ENCODE measurements at regions not wholly inside any gene's neighbourhood (a gene's known extent, or its start where the extent isn't known, plus 50 kb on each side); places are given as distances from the start of the nearest gene placed in this dataset.

DNA sequence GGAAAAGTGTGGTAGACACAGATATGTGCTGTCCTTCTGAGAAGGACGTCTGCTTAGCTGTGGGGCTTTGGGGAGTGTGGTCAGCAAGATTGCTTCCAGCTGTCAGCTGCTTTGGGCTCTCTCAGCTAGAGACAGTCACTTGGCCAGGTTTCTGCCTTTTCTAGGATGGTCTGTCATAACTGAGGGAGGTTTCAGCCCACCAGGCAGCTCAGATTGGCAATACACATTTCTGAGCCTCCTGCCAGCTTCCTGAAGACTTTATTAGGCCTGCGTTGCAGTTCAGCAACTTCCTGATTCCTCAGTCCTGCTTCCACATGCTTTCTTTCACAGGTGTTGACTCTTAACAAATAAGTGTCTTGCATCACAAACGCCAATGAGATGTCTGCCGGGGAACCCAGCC lies 286.5 kb downstream of the SQOR start:
- DNase-seq (ENCODE audit: low read depth in 4 of 4, low spot score in 3 of 4) = no peak

DNA sequence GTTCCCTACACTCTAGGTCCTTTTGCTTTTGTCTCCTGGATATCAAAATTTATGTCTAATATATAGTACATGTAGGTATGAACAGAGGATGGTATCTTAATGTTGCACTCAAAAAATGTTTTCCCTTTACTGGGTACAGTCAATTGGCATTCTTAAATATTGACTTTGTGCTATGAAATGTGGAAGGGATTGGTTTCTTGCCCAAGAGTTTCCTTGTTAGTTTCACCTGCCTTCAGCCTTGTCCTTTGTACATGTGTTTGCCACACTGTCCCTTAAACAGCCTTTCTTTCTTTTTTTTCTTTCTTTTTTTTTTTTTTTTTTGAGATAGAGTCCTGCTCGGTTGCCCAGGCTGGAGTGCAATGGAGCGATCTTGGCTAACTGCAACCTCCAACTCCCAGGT lies 287.1 kb downstream of the SQOR start:
- no peak for DNase-seq (ENCODE audit: low read depth in 4 of 4, low spot score in 3 of 4)

DNA sequence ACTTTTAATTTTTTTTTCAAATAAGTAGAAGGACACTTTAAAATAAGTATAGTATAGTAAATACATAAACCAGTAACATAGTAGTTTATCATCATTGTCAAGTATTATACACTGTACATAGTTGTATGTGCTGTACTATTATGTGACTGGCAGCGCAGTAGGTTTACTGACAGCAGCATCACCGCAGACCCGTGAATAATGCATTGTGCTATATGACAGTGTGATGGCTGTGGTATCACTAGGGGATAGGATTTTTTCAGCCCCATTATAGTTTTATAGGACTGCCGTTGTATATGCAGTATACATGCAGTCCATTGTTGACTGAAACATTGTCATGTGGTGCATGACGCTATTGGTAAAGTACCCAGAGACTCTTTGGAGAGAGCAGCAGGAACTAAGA lies 306.5 kb downstream of the SQOR start:
- DNase-seq (ENCODE audit: low read depth in 4 of 4, low spot score in 3 of 4) = no peak

DNA sequence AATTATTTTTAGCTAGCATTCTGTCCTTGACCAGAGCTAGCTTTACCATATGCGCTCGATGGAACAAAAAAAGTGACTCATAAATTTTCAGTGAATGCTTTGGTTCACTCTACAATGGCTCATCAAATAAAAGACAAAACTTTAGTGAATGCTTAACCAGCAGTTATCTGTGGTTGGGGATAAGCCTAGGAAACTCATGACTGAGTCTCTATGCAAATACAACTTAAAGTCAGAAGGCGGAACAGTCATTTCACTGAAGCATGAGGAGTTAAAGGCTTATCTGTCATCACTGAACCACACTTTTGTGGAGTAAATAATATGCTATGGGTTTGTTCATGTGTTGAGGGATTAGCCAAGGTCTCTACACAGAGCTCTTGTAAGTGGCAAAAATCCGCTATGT lies 308.4 kb downstream of the SQOR start:
- DNase-seq (ENCODE audit: low read depth in 4 of 4, low spot score in 3 of 4) = no peak

DNA sequence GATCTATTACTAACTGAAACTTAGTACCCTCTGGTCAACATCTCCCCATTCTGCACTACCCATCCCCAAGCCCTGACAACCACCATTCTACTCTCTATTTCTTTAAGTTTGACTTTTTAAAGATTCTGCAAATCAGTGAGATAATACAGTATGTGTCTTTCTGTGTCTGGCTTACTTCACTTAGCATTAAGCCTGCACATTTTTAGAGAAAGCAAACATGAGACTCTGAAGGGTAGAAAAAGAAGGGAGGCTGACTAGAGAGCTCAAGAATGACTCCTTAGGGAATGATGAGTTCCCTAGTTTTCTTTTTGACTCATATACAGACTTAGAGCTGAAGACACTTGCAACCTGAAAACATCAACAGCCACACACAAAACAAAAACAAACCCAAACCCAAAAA lies 311.3 kb downstream of the SQOR start:
- DNase-seq (ENCODE audit: low read depth in 4 of 4, low spot score in 3 of 4) = no peak

DNA sequence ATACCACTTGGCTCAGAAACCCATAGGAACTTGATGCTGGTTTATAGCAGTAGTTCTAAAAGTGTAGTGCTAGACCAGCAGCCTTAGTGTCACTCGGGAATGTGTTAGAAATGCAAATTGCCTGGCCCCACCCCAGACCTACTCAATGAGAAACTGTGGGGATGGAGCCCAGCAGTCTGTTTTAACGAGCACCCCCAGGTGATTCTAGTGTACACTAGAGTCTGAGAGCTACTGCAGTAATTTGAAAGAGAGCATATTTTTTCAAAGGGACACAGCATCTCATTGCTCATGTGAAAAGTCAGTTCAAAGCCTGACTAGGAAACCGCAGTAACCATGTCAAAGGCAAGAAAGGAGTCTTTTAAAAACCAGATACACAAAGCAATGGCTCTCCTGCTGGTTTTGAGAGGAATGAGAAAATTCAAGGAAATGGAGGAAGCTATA lies 313.4 kb downstream of the SQOR start:
- DNase-seq (ENCODE audit: low read depth in 4 of 4, low spot score in 3 of 4) = no peak

DNA sequence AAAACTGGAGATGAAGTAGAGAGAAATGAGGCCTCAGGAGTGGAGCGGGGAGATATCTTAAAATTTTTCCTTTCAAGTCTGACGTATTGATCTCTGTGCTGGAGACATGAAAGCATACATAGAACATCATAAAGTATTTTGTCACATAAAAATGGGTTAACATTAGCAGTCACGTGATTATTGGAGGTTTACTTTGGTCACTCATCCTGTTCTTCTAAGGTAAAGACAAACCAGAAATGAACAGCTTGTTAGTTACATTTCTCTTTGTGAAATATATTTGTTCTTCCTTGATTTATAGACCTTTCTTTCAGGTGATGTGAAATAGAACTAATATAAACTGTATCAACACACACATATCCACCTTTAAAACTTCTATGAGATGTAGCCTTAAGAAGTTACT lies 324.1 kb downstream of the SQOR start:
- no peak for DNase-seq (ENCODE audit: low read depth in 4 of 4, low spot score in 3 of 4)

DNA sequence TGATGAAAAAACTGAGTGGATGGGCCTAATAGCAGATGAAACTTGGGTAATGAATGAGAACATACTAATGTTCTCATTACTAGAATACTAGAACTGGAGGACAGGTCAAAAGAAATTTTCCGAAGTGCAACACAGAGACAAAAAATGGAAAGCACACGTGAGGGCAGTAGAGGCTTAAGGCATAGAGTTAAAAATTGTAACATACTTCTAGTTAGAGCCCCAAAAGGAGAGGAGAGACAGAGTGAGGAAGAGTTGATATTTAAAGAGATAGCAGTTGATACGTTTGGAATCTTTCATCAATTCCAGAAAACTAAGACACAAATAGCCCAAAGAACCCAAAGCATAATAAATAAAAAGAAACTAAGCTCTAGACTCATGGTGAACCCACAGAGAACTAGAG lies 327.9 kb downstream of the SQOR start:
- no peak for DNase-seq (ENCODE audit: low read depth in 4 of 4, low spot score in 3 of 4)

DNA sequence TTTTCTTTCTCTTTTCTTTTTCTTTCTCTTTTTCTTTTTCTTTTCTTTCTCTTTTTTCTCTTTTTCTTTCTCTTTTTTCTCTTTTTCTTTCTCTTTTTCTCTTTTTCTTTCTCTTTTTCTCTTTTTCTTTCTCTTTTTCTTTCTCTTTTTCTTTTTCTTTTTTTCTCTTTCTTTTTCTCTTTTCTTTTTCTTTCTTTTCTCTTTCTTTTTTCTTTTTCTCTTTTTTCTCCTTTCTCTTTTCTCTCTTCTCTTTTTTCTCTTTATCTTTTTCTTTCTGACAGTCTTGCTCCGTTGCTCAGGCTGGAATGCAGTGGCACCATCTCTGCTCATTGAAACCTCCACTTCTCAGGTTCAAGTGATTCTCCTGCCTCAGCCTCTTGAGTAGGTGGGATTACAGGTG lies 335.7 kb downstream of the SQOR start:
- no peak for DNase-seq (ENCODE audit: low read depth in 4 of 4, low spot score in 3 of 4)

DNA sequence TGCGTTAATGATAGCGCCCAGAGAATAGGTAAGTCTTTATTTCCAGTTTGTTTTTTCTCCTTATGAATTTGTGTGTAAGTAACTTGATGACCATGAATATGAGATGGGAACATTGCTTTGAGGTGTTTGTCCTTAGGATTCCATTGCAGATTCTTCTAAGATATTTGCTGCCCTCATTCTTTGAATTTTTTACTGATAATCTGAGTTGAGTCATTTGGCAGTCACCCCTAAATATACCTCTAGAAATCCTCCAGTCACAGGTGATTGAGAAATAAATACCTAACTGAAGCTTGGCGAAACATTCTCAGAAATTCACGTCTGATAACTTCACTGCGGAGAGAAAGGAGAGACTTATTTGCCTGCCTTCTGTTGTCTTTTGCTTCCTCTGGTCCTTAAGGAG lies 345.5 kb downstream of the SQOR start:
- DNase-seq (ENCODE audit: low read depth in 4 of 4, low spot score in 3 of 4) = no peak

DNA sequence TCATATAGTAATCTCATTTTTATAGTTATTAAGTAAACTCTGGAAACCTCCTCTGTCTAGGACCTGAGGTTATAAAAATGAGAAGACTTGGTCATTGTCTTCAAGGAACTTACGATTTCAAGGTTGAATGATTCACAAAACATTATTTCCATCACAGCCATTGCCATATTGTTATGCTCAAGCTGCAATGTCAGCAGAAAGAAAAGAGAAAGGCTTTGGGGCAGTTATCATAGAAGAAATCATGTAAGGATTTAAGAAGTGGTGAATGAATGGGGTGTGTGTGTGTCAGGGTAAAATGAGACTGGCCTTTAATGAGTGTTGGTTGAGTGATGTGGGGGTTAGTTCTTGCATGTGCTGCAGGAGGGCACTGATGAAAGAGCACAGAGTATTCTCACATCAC lies 346.8 kb downstream of the SQOR start:
- no peak for DNase-seq (ENCODE audit: low read depth in 4 of 4, low spot score in 3 of 4)

DNA sequence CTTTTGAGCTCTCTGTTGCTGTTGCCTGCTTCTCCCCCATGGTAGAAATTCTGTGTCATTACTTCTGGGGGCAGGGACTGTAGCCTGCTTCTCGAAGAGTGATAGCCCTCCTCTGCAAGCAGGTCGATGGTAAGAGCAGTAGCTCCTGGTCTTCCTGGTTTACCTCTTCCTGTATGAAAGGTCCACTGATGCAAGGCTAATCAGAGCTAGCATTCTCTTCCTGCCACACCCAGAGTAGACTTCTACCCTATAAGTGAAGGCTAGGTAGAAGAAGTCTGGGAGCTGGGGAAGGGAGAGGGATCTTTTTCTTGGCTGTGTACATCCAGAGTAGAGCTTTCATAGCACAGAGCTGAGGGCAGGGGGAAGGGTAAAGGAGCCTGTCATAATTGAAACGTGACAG lies 357.0 kb downstream of the SQOR start:
- no peak for DNase-seq (ENCODE audit: low read depth in 4 of 4, low spot score in 3 of 4)

DNA sequence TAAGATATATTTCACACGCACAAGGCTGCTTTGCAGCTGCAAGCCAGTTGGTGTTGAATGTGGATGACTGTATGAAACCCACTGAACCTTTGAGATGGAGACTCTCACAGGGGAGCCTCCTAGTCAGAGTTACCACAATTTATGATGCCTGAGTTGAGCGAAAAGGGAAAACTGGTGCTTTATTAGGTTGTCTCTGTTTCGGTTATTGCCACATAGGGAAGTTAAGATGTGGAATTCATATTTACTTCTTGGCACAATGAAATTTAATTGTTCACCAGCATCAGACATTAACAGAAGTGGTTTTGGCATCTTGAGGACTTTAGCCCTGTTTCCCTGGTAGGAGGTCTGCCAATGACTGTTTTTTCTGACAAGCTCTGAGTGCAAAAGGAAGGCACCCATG lies 358.2 kb downstream of the SQOR start:
- DNase-seq (ENCODE audit: low read depth in 4 of 4, low spot score in 3 of 4) = no peak

DNA sequence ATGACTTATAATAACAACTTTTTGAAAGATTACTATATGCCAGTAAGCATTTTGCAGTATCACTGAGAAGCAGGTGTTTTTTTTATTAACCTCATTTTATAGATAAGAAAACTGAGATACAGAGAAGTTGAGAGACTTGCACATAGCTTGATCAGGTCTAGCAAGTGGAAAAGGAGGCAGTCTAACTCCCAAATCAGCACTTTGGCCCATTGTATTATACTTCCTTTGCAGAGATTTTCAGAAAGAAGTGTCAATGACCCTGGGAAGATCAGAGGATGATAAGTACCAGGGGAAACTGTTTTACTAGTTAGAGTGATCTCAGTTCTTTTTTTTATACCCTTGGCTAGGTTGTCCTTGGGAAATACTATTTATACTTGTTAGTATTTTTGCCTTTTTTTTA lies 358.7 kb downstream of the SQOR start:
- DNase-seq (ENCODE audit: low read depth in 4 of 4, low spot score in 3 of 4) = no peak

DNA sequence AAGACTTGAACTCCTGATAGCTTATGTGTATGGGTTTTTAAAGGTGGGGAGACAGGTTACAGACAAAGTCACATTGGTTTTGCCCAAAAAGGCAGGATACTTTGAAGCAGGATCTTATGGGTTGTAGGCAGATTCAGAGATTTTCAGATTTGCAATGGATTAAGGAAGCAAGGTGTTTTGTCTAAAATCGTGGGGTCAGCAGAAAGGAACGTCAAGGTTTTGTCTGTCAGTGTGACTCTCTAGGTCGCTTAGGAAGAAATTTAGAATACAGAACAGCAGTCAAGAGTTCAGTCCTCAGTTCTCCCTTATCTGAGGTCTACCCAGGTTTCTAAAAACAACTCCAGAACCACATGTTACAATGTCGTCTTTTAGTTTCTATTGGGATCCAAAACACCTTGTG lies 361.0 kb downstream of the SQOR start:
- DNase-seq (ENCODE audit: low read depth in 4 of 4, low spot score in 3 of 4) = no peak

DNA sequence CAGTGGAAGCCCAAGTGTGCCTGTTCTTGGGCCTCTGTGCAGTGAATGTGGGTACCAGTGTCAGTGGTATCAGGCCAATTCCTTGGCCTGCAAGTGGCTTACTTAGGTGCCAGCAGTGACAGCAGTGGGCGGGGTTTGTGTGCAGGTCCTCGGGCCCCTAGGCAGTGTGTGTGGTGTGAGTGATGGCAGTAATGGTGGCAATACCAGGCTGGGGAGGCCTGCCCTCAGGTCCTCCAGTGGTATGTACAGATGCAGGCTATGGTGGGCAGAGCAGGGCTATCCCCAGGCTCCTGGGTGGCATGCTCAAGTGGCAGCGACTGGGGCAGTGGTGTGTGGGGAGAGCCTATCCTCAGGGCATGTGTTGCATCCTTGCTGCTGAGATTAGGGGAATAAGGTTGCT lies 379.7 kb downstream of the SQOR start:
- DNase-seq (ENCODE audit: low read depth in 4 of 4, low spot score in 3 of 4) = no peak

DNA sequence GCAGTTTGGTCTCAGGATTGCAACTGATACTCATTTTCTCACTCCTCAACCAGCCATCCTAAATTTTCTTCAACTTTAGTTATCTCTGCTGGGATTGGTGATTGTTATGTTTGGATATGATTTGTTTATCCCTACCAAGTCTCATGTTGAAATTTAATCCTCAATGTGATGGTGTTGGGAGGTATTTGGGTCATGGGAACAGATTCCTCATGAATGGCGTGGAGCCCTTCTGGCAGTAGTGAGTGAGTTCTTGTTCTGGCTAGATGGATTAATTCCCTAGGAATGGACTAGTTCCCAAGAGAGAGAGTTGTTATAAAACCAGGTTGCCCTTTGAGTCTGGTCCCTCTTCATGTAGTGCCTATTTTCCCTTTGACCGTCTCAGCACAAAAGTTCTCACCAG lies 399.9 kb downstream of the SQOR start:
- DNase-seq (ENCODE audit: low read depth in 4 of 4, low spot score in 3 of 4) = no peak

DNA sequence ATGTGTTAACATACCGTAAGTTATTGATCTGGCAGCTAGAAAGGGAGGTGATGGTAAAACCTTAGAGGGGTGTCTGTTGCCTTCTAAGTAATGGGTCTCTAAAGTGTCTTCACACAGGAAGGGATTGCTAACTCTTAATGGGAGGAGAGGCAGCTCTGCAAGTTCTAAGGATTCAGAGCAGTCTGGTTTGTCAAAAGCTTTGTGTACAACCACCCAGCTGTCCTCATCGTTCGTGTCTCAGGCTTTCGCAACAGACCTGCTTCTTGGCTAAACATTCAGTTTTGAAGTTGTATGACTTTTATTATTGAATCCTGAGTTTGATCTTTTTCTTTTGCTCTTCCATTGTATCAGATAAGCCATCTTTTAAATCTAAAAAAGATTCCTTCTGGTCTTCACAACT lies 404.9 kb downstream of the SQOR start:
- DNase-seq (ENCODE audit: low read depth in 4 of 4, low spot score in 3 of 4) = no peak

DNA sequence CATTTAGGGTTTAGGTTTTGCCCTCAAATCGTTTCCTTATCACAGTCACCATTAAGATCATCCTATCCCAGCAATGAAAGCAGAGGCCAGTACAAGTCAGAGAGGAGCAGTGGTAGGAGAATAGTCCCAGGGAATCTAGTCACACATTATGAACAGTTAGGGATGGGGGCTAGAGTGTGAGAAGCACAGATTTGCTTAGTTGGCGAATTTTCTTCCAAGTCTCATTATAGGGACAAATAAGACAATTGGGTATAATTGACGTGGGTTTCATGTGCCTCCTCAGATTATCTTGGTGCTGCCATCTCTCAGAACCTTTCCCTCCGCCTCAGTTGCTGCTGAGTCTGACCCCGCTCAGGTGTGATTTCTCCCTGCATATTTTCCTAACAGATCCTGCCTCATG lies 407.1 kb downstream of the SQOR start:
- no peak for DNase-seq (ENCODE audit: low read depth in 4 of 4, low spot score in 3 of 4)

DNA sequence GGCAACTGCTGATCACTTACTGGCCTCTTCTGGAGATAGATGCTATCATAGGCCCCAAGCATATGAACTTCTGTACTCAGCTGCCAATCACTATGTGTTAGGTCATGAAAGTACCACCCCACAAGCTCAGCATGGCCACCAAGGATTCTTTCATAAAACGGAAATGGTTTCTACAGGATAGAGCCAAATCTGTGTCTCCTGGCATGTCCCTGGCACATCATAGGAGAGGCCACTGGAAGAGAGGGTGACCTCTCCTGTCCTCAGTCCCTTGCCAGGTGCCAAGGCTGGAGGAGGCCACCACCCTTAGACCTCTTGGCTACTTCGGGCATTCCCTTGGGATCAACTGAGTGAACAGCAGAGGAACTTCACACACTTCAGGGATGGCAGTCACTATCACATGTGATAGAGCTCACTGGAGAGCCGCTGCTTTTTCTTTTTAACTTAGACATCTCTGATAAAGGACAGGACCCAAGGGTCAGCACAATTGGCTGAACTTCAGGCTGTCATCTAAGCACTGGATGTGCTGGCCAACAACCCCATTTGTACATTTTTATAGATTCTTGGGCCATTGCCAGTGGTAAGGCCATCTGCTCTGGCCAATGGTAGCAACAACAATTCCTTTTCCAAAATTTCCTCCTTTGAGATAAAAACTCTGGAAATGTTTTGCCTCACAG lies 425.2 kb downstream of the SQOR start:
- peak; percentile 14 to 27 (median 24) for DNase-seq (ENCODE audit: low read depth in 4 of 4, low spot score in 3 of 4)

DNA sequence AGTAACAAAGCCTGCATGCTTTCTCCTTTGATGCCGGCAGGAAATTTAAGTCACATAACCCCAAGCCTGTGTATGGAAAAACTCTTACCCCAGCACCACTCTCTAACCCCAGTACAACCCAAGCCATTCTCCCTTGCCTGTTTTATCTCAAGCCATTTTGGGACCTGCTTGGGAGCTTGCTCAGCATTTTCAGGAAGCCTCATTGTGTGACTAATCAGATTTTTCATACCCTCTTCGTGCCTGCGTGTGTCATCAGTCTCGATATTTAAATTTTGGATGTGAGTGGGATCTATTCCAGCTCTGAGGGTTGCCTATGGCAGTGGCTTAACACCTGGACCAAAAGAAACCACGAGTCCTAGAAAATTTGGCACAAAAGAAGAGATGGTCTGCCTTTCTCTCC lies 426.2 kb downstream of the SQOR start:
- no peak for DNase-seq (ENCODE audit: low read depth in 4 of 4, low spot score in 3 of 4)

DNA sequence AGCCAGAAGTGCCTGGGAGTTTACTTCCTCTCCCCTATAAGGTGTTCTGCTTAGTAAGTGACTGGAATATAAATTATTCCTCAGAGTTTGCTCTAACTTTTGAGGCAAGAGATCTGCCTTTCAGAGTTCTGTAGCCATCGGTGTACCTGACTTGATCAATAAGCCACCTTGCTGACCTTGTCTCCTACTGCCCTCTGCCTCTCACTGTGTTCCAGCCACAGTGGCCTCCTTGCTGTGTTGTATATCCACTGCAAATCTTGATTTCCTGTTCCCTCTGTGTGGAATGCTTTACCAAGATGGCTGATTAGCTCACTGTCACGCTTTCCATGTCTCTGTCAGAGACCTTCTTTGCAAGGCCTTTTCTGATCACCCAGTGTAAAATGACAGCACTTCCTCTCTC lies 442.4 kb downstream of the SQOR start:
- DNase-seq (ENCODE audit: low read depth in 4 of 4, low spot score in 3 of 4) = no peak

DNA sequence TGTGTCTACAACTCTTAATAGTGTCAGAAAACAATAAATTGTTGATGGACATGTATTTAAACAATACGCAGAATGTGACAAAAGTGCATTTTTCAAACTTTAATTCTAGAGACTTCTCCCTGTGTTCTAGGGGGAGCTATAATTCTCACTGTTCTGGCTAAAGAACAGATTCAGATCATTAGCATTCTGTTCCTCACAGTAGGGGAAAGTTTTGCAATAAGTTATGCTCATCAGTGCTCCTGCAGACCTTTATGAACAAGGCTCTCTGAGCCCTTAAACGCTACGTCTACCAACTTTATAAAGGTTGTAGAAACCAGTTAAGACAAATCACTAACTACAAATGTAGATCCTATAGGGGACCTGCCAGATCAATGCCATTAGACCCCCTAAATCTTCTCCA lies 444.2 kb downstream of the SQOR start:
- DNase-seq (ENCODE audit: low read depth in 4 of 4, low spot score in 3 of 4) = no peak
